Kidney (tissue), 13 donors: ENCODE measurements at regions not wholly inside any gene's neighbourhood (a gene's known extent, or its start where the extent isn't known, plus 50 kb on each side); places are given as distances from the start of the nearest gene placed in this dataset.
"Not testable (repeated sequence)": the region's sequence is repeated elsewhere in the genome, so short reads cannot be mapped to it uniquely, and the experiment has no call there.

Experiments used
- DNase-seq, 5 donors: peaks; one replicate each; pipeline ENCODE4 v3.0.0-alpha.2; 2013 to 2020
- FAIRE-seq: peaks from 2 replicates; lab custom pipeline; 2012; peaks lifted over from hg19 to GRCh38; lab: Jason Lieb, UNC
- H3K27ac ChIP-seq, 2 donors: one replicate each; pipeline ENCODE4 v1.7.0; 2013; ENCODE audit warnings: low read depth in 2 of 2, low read length in 2 of 2, inconsistent platforms in 1 of 2
- H3K27me3 ChIP-seq: one replicate; pipeline ENCODE4 v1.7.1; 2013; ENCODE audit warnings: low read length, inconsistent platforms; ENCODE audit not compliant: control insufficient read depth, insufficient read depth
- H3K36me3 ChIP-seq, 3 donors: one replicate each; pipeline versions ENCODE4 v1.7.0 to v1.7.1; 2013; ENCODE audit warnings: low read length in 3 of 3, control low read depth in 1 of 3, inconsistent platforms in 1 of 3; ENCODE audit not compliant: insufficient read depth in 3 of 3, control insufficient read depth in 2 of 3
- H3K4me1 ChIP-seq, 3 donors: one replicate each; pipeline versions ENCODE4 v1.7.0 to v1.7.1; 2013; ENCODE audit warnings: low read length in 3 of 3, inconsistent platforms in 1 of 3, low read depth in 1 of 3; ENCODE audit not compliant: control insufficient read depth in 2 of 3, insufficient read depth in 2 of 3
- H3K4me3 ChIP-seq, 3 donors: one replicate each; pipeline versions ENCODE4 v1.7.0 to v1.8.1; 2013; ENCODE audit warnings: low read length in 3 of 3, control low read depth in 1 of 3, inconsistent platforms in 1 of 3
- H3K9ac ChIP-seq, 3 donors: one replicate each; pipeline versions ENCODE4 v1.7.0 to v1.7.1; 2013; ENCODE audit warnings: low read length in 3 of 3, control low read depth in 1 of 3, inconsistent platforms in 1 of 3
- H3K9me3 ChIP-seq, 3 donors: one replicate each; pipeline versions ENCODE4 v1.7.0 to v1.7.1; 2013; ENCODE audit warnings: low read length in 3 of 3, control low read depth in 1 of 3, inconsistent platforms in 1 of 3; ENCODE audit not compliant: control insufficient read depth in 2 of 3, insufficient read depth in 1 of 3
- intact Hi-C: fragments of 100-400 bp; cut with DNase I; formaldehyde crosslinking; loops from one replicate; pipeline ENCODE4 v1.11.1; 2022
- TF ChIP-seq, protein P1 (sequence below): IDR thresholded peaks from 3 replicates; pipeline ENCODE4 v1.5.1; 2012; ENCODE audit warnings: mild to moderate bottlenecking, moderate library complexity, borderline replicate concordance; ENCODE audit not compliant: insufficient read depth; ENCODE audit errors: extremely low read depth
- donor health status: control.
- donor health status: control.
- donor health status: control.
- donor health status: control.
- donor health status: control.
- donor health status: DM: yes; HTN: yes; CAD: no.
- donor health status: Normal renal cell carcinoma (clear cell type).

DNA sequence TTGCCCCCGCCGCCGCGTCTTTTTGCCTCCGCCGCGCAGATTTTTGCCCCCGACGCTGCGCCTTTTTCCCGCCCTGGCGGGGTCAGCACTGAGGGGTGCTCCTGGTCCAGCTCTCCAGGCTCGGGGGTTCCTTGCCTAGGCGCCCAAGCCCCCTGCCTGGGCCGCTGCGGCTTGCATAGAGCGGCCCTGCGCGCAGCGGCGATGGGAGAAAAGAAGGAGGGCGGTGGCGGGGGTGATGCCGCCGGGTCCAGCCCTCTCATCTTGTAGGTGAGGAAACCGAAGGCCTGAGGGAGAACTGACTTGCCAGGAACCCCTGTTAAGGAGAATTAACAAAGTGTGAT, 330.8 kb upstream of the WSB1 start:
- H3K27ac ChIP-seq = no peak overlapping the region
- H3K4me1 ChIP-seq = no peaks in the 10 kb centered on the region
- no peak overlapping the region for H3K4me3 ChIP-seq
- TF ChIP-seq, protein P1, sequence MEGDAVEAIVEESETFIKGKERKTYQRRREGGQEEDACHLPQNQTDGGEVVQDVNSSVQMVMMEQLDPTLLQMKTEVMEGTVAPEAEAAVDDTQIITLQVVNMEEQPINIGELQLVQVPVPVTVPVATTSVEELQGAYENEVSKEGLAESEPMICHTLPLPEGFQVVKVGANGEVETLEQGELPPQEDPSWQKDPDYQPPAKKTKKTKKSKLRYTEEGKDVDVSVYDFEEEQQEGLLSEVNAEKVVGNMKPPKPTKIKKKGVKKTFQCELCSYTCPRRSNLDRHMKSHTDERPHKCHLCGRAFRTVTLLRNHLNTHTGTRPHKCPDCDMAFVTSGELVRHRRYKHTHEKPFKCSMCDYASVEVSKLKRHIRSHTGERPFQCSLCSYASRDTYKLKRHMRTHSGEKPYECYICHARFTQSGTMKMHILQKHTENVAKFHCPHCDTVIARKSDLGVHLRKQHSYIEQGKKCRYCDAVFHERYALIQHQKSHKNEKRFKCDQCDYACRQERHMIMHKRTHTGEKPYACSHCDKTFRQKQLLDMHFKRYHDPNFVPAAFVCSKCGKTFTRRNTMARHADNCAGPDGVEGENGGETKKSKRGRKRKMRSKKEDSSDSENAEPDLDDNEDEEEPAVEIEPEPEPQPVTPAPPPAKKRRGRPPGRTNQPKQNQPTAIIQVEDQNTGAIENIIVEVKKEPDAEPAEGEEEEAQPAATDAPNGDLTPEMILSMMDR = no peak
- H3K9ac ChIP-seq = no peak overlapping the region
- DNase-seq = peak in 1 of 5 donors; percentile 62
- intact Hi-C loops = no loop called here
- FAIRE-seq = no peak
- H3K27me3 ChIP-seq = no peaks in the 10 kb centered on the region
- H3K36me3 ChIP-seq = no peaks in the 10 kb centered on the region
- H3K9me3 ChIP-seq = no peaks in the 10 kb centered on the region

DNA sequence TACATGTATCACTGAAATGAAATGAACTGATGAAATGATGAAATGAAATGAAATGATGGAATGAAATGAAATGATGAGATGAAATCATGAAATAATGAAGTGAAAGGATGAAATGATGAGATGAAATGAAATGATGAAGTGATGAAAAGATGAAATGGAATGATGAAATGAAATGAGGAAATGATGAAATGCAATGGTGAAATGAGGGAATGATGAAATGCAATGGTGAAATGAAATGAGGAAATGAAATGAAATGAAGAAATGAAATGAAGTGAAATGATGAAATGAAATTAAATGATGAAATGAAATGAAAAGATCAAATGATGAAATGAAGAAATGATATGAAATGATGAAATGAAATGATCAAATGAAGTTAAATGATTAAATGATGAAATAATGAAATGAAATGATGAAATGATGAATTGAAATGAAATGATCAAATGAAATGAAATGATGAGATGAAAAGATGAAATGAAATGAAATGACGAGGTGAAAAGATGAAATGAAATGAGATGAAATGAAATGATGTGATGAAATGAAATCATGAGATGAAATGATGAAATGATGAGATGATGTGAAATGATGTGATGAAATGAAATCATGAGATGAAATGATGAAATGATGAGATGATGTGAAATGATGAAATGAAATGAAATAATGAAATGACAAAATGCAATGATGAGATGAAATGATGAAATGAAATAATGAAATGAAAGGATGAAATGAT, 327.9 kb upstream of the WSB1 start:
- FAIRE-seq = peak; percentile 88
- intact Hi-C loops, H3K9ac ChIP-seq, H3K4me3 ChIP-seq, H3K4me1 ChIP-seq, H3K9me3 ChIP-seq, H3K27ac ChIP-seq, H3K36me3 ChIP-seq, H3K27me3 ChIP-seq: not testable (repeated sequence)
- peak in 1 of 5 donors; percentile 1 for DNase-seq

DNA sequence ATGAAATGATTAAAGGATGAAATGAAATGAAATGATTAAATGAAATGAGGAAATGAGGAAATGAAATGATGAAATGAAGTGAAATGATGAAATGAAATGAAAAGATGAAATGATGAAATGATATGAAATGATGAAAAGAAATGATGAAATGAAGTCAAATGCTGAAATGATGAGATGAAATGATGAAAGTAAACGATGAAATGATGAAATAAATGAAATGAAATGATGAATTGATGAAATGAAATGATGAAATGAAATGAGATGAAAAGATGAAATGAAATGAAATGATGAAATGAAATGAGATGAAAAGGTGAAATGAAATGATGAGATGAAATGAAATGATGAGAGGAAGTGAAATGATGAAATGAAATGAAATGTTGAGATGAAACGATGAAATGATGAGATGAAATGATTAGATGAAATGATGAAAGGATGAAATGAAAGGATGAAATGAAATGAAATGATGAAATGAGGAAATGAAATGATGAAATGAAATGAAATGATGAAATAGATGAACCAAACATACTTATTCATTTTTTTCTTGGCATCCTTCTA, 327.2 kb upstream of the WSB1 start:
- H3K4me1 ChIP-seq, H3K27ac ChIP-seq, H3K4me3 ChIP-seq, FAIRE-seq, H3K36me3 ChIP-seq, H3K9me3 ChIP-seq, intact Hi-C loops, H3K9ac ChIP-seq, H3K27me3 ChIP-seq, DNase-seq: not testable (repeated sequence)

DNA sequence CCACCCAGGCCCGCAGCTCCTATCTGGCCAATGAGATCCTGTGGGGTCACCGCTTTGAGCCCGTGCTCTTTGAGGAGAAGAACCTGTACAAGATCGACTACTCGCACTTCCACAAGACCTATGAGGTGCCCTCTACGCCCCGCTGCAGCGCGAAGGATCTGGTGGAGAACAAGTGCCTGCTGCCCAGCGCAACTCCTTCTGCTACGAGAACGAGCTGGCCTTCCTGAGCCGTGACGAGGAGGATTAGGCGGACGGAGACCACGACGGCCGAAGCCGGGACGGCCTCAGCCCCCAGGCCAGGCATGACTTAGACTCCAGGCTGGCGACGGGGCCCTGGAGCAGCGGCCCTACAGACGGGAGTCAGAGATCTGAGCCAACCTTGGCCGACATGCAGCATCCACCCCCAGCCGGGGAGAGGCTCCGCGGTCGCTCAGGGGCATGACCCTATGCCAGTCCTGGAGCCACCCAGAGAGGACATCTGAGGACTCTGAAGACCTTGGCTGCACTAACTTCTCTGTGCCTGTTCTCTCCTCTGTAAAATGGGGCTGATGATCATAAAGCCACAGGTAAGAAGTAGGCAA, 312.0 kb upstream of the WSB1 start:
- intact Hi-C loops, H3K4me3 ChIP-seq, H3K36me3 ChIP-seq, H3K9ac ChIP-seq, H3K27ac ChIP-seq, H3K9me3 ChIP-seq, H3K27me3 ChIP-seq, H3K4me1 ChIP-seq, DNase-seq, FAIRE-seq: not testable (repeated sequence)

DNA sequence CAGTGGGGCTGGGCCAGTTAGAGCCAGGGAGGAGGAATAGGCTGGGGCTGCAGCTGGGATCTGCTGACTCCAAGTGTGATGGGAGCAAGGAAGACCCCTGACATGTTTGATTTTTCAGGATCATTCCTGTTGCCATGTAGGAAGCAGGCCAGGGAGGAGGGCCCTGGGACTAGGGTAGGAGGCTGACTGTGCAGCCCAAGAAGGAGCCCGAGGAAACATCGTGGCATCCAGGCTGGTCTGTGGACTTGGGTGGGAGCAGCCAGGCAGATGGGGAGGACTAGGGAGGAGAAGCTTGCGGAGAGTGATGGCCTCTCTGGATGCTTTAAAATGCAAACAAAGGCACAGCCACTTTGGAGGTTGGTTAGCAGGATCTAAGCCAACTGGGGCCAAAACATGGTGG, 311.4 kb upstream of the WSB1 start:
- H3K9ac ChIP-seq, H3K27ac ChIP-seq, DNase-seq, H3K4me3 ChIP-seq, FAIRE-seq, H3K27me3 ChIP-seq, H3K4me1 ChIP-seq, intact Hi-C loops, H3K9me3 ChIP-seq, H3K36me3 ChIP-seq: not testable (repeated sequence)

DNA sequence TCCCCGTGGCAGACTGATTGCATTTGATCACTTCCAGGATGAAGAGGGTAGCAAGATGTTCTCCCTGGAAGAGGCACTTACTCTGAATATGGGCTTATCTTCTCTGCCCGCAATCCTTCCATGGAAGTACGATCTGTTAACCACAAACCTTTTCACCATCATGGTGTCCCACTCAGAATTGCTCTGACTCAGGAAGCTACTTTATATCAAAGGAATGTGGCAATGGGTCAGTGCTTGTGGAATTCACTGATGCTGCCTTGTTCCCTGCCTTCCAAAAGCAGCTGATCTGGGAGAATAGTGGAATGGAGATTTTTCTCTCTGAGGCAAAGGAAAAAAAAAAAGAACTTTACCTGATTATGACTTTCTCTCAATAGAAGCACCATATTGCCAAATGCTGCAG, 306.1 kb upstream of the WSB1 start:
- H3K27ac ChIP-seq, intact Hi-C loops, DNase-seq, H3K27me3 ChIP-seq, H3K4me1 ChIP-seq, H3K36me3 ChIP-seq, H3K4me3 ChIP-seq, H3K9me3 ChIP-seq, FAIRE-seq, H3K9ac ChIP-seq: not testable (repeated sequence)

DNA sequence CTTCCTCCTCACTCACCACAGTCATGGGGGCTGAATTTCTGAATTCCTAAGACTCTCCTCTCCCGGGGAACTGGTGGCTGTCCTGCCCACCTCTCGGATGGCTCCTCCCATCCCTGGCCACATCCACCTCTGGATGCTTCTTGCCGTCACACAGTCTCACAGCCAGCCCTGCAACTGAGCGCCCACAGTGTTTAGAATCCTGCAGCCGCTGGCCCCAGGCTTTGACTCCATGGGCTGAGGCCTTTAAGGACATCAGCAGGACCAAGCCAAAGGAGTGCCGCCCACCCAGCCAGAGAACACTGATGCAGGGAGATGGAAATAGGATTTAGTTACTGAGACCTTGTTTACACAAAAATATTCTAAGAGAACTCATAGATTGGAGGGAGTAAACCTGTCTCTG, 299.3 kb upstream of the WSB1 start:
- not testable (repeated sequence) for DNase-seq

More for the DNA sequence above, 299.3 kb upstream of the WSB1 start:
- H3K4me3 ChIP-seq, intact Hi-C loops, H3K36me3 ChIP-seq, H3K27me3 ChIP-seq, H3K9me3 ChIP-seq, FAIRE-seq, H3K27ac ChIP-seq, H3K4me1 ChIP-seq, H3K9ac ChIP-seq: not testable (repeated sequence)
